ENCODE measurements at regions not wholly inside any gene's neighbourhood (a gene's known extent, or its start where the extent isn't known, plus 50 kb on each side); places are given as distances from the start of the nearest gene placed in this dataset.

DNA sequence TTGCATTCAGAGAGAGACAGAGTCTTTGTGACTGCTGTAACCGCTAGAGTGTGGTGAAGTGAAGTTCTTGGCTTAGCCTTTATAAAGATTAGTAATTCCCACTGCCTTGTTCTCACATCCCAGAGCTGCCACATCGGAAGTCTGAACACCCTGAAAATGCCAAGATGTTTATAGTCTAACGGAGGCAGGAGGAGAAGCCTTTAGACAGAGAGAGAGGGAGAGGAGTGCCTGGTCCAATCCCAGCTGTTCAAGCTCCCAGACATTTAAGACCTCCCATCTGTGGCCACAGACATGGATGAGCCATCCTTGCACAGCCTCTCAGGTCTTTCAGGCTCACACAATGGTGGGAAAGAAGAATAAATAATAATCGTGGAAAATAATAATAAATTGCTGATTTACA lies 1422.8 kb upstream of the EYS start:
- TF ChIP-seq TAF1 (IDR thresholded peaks at IDR 0.05; ENCODE audit: borderline replicate concordance, insufficient read depth, low read length), result no peak

DNA sequence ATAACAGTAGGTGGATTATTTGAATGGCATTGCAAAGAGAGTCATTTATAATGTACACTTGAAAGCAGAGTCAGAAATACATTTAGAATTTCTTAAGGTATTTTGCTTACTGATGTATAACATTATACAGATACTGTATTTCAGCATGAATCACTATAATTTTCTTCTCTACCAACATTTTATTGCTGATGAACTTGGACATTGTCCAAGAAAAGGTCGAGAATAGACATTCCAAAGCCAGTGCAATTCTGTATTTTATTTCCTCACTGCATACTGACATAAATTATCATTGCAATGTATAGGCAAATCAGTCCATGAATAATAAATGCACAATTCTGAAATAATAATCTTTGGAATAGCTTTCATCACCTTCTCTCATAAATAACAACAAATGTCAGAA lies 1420.0 kb upstream of the EYS start:
- TF ChIP-seq FOXP2 (optimal IDR thresholded peaks at IDR 0.05; ENCODE audit: borderline replicate concordance, extremely low read depth, extremely low read length, insufficient read depth) (no peak), TAF1 (IDR thresholded peaks at IDR 0.05; ENCODE audit: borderline replicate concordance, insufficient read depth, low read length) (no peak), POLR2AphosphoS5 (IDR thresholded peaks at IDR 0.05; ENCODE audit: low read depth, low read length) (no peak), SIN3A (IDR thresholded peaks at IDR 0.05; ENCODE audit: borderline replicate concordance, insufficient read depth, low read length) (no peak)
- TF ChIP-seq, protein P1, sequence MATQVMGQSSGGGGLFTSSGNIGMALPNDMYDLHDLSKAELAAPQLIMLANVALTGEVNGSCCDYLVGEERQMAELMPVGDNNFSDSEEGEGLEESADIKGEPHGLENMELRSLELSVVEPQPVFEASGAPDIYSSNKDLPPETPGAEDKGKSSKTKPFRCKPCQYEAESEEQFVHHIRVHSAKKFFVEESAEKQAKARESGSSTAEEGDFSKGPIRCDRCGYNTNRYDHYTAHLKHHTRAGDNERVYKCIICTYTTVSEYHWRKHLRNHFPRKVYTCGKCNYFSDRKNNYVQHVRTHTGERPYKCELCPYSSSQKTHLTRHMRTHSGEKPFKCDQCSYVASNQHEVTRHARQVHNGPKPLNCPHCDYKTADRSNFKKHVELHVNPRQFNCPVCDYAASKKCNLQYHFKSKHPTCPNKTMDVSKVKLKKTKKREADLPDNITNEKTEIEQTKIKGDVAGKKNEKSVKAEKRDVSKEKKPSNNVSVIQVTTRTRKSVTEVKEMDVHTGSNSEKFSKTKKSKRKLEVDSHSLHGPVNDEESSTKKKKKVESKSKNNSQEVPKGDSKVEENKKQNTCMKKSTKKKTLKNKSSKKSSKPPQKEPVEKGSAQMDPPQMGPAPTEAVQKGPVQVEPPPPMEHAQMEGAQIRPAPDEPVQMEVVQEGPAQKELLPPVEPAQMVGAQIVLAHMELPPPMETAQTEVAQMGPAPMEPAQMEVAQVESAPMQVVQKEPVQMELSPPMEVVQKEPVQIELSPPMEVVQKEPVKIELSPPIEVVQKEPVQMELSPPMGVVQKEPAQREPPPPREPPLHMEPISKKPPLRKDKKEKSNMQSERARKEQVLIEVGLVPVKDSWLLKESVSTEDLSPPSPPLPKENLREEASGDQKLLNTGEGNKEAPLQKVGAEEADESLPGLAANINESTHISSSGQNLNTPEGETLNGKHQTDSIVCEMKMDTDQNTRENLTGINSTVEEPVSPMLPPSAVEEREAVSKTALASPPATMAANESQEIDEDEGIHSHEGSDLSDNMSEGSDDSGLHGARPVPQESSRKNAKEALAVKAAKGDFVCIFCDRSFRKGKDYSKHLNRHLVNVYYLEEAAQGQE (IDR thresholded peaks at IDR 0.05; ENCODE audit: insufficient read depth in 1 of 2, low read depth in 2 of 2, low read length in 2 of 2), result no peak

DNA sequence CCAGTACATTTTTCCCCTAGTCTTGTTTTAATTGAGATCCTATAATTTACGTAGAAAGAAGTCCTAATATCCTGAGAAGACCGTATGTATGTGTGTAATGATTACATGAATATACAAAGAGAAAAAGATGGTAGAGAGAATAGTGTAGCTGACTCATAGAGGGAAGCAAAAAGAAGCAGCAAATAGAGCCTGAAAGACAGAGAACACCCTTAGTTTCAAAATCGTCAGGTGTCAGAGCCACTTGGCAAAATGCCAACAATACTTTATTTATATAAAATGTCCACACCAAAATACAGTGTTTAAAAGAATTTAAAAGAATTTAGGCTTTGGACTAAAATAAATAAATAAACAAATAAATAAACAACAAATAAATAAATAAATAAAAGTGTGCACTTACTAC lies 1414.1 kb upstream of the EYS start:
- no peak for TF ChIP-seq SIN3A (IDR thresholded peaks at IDR 0.05; ENCODE audit: borderline replicate concordance, insufficient read depth, low read length)
- TF ChIP-seq TAF1 (IDR thresholded peaks at IDR 0.05; ENCODE audit: borderline replicate concordance, insufficient read depth, low read length), result no peak
- no peak for TF ChIP-seq FOXP2 (optimal IDR thresholded peaks at IDR 0.05; ENCODE audit: borderline replicate concordance, extremely low read depth, extremely low read length, insufficient read depth)
- TF ChIP-seq POLR2AphosphoS5 (IDR thresholded peaks at IDR 0.05; ENCODE audit: low read depth, low read length), result no peak
- TF ChIP-seq, protein P1 (IDR thresholded peaks at IDR 0.05; ENCODE audit: insufficient read depth in 1 of 2, low read depth in 2 of 2, low read length in 2 of 2), result no peak

DNA sequence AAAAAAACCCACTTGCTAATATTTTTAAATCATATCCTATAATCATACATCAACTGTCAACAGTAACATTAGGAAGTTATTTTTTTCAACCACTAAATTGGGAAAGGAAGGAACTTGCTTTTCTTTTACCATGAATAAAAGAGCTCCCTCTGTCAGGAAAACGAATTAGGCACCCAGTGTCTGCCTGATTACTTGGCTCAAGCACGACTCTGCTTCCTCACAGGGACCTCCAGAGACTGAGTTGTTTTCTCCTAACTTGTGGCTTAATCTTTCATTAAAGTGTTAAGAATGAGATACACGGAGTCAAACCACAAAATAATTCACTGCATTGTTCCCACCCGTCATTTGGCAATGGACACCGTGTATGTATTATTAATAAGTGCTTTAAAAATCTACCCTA lies 1405.1 kb upstream of the EYS start:
- no peak for TF ChIP-seq SIN3A (IDR thresholded peaks at IDR 0.05; ENCODE audit: borderline replicate concordance, insufficient read depth, low read length)
- TF ChIP-seq, protein P1 (IDR thresholded peaks at IDR 0.05; ENCODE audit: insufficient read depth in 1 of 2, low read depth in 2 of 2, low read length in 2 of 2), result no peak
- TF ChIP-seq POLR2AphosphoS5 (IDR thresholded peaks at IDR 0.05; ENCODE audit: low read depth, low read length), result no peak
- no peak for TF ChIP-seq TAF1 (IDR thresholded peaks at IDR 0.05; ENCODE audit: borderline replicate concordance, insufficient read depth, low read length)
- TF ChIP-seq FOXP2 (optimal IDR thresholded peaks at IDR 0.05; ENCODE audit: borderline replicate concordance, extremely low read depth, extremely low read length, insufficient read depth), result no peak

DNA sequence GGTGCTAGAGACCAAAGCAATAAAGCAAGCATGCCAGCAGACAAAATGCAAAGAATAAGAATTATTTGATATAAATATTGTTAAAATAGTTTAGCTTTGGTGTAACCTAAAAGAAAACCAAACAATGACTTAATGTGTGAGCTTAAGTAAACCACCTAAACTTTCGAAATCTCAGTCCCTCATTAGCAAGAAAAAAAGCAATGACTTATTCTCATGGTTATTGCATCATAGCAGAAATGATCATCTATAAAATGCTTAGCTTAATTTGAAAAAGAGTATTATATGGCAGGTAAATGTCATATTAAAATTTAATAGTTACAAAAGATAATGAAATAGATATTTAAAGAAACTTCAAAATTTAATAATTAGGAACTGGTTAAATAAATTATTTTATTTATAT lies 1395.7 kb upstream of the EYS start:
- TF ChIP-seq, protein P1 (IDR thresholded peaks at IDR 0.05; ENCODE audit: insufficient read depth in 1 of 2, low read depth in 2 of 2, low read length in 2 of 2), result no peak
- TF ChIP-seq FOXP2 (optimal IDR thresholded peaks at IDR 0.05; ENCODE audit: borderline replicate concordance, extremely low read depth, extremely low read length, insufficient read depth) (no peak), TAF1 (IDR thresholded peaks at IDR 0.05; ENCODE audit: borderline replicate concordance, insufficient read depth, low read length) (no peak), POLR2AphosphoS5 (IDR thresholded peaks at IDR 0.05; ENCODE audit: low read depth, low read length) (no peak), SIN3A (IDR thresholded peaks at IDR 0.05; ENCODE audit: borderline replicate concordance, insufficient read depth, low read length) (no peak)
